SH-SY5Y (cell line): ENCODE measurements at regions not wholly inside any gene's neighbourhood (a gene's known extent, or its start where the extent isn't known, plus 50 kb on each side); places are given as distances from the start of the nearest gene placed in this dataset.

Source experiments
- GATA2 ChIP-seq: IDR thresholded peaks from 2 replicates; pipeline ENCODE4 v1.6.1; 2011; ENCODE audit warnings: mild to moderate bottlenecking, low read depth, low read length
- GATA3 ChIP-seq: IDR thresholded peaks from 2 replicates; pipeline ENCODE4 v1.6.1; 2011; ENCODE audit warnings: low read depth, mild to moderate bottlenecking, low read length, moderate library complexity

DNA sequence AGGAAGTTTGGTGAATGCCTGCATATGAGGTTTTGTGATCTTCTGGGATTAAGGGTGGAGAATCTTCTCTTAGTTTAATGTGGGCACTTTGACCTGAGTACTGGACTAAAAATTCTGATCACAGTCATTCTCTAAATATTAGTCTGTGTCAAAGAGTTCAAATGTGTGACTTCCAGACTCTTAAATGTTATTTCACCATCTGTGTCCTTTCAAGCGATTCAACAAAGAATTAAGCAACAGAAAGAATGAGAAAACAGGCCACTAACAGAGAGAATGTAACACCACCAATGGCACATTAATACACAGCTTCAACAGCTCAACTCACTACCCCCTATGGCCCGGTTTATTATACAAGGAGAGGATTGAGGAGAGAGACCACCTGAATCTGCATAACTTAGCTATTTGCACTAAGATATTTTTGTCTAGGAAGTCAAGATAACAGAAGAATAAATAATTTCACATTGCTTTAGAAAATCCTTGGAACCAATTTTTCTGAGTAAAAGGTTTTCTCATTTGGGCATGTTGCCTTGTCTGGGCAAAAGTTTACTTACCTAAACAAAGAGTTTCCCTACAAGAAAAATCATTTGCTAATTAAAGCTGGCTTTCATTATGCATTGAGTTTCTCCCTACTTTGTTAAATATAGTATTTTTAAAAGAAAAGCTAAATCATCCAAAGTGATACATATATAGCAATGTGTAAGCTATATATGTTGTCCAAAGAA is 1313.7 kb downstream of the NCAM2 start:
- TF ChIP-seq GATA2 (no peak), GATA3 (no peak)
